ENCODE measurements at regions not wholly inside any gene's neighbourhood (a gene's known extent, or its start where the extent isn't known, plus 50 kb on each side); places are given as distances from the start of the nearest gene placed in this dataset.

DNA sequence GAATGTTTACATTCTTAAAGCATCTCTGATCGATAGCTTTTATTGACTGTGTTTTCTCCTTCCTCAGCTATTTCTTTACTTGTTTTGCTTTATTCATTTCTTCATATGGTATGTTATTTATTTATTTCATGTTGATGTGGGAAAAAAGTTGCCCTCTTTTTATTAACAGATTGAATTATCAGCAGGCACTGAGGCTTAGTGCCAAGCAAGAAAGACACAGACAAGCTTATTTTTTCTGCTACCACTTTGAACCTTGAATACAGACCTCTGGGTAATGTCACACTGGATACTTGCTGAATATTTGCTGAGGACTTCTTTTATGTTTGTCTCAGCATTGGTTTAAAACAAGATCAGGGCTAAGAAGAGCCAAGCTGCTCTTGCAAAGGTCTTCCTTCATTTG, 162.0 kb upstream of the CNTN6 start:
- no peak overlapping the region for H3K4me2 ChIP-seq (ENCODE audit: insufficient read depth, low read length)
- DNase-seq: no peak
- H3K36me3 ChIP-seq (ENCODE audit: insufficient read depth, low read length): no peaks in the 10 kb centered on the region
- no peaks in the 10 kb centered on the region for H4K20me1 ChIP-seq (ENCODE audit: insufficient read depth, low read length)
- TF ChIP-seq EZH2 (IDR thresholded peaks at IDR 0.05; ENCODE audit: borderline replicate concordance, low read depth, low read length, severe bottlenecking) (no peak), CTCF (IDR thresholded peaks at IDR 0.05; ENCODE audit: borderline replicate concordance, extremely low read depth, low read length, poor library complexity, severe bottlenecking) (no peak)
- H3K4me1 ChIP-seq (ENCODE audit: insufficient read depth, low read length): no peaks in the 10 kb centered on the region
- no peak overlapping the region for H2AFZ ChIP-seq (ENCODE audit: low read depth, low read length)
- peaks cover 3% of the 10 kb centered on the region for H3K9me3 ChIP-seq (ENCODE audit: insufficient read depth, low read length, severe bottlenecking)
- H3K27ac ChIP-seq (ENCODE audit: low read length): no peak overlapping the region
- H3K9ac ChIP-seq (ENCODE audit: low read depth, low read length): no peak overlapping the region
- no peak for ATAC-seq (ENCODE audit: insufficient read depth, low read depth)
- H3K27me3 ChIP-seq (ENCODE audit: insufficient read depth, low read length, poor library complexity): no peaks in the 10 kb centered on the region
- no peak overlapping the region for H3K4me3 ChIP-seq (ENCODE audit: low read depth in 1 of 2, low read length in 2 of 2)
- H3K79me2 ChIP-seq (ENCODE audit: insufficient read depth, low read length): no peaks in the 10 kb centered on the region

GRCh38 chr3:933326-933725, 159.5 kb upstream of the CNTN6 start:
- Histone ChIP-seq H4K20me1 (ENCODE audit: insufficient read depth, low read length) (no peaks in the 10 kb centered on the region), H3K9ac (ENCODE audit: low read depth, low read length) (no peak overlapping the region), H2AFZ (ENCODE audit: low read depth, low read length) (no peak overlapping the region), H3K9me3 (ENCODE audit: insufficient read depth, low read length, severe bottlenecking) (peaks cover 3% of the 10 kb centered on the region), H3K4me3 (ENCODE audit: low read depth in 1 of 2, low read length in 2 of 2) (no peak overlapping the region), H3K4me2 (ENCODE audit: insufficient read depth, low read length) (no peak overlapping the region), H3K79me2 (ENCODE audit: insufficient read depth, low read length) (no peaks in the 10 kb centered on the region), H3K4me1 (ENCODE audit: insufficient read depth, low read length) (no peaks in the 10 kb centered on the region), H3K27ac (ENCODE audit: low read length) (no peak overlapping the region), H3K36me3 (ENCODE audit: insufficient read depth, low read length) (no peaks in the 10 kb centered on the region), H3K27me3 (ENCODE audit: insufficient read depth, low read length, poor library complexity) (no peaks in the 10 kb centered on the region)
- no peak for ATAC-seq (ENCODE audit: insufficient read depth, low read depth)
- DNase-seq: no peak
- TF ChIP-seq EZH2 (IDR thresholded peaks at IDR 0.05; ENCODE audit: borderline replicate concordance, low read depth, low read length, severe bottlenecking) (no peak), CTCF (IDR thresholded peaks at IDR 0.05; ENCODE audit: borderline replicate concordance, extremely low read depth, low read length, poor library complexity, severe bottlenecking) (no peak)

- TF ChIP-seq EZH2 (IDR thresholded peaks at IDR 0.05; ENCODE audit: borderline replicate concordance, low read depth, low read length, severe bottlenecking) (no peak), CTCF (IDR thresholded peaks at IDR 0.05; ENCODE audit: borderline replicate concordance, extremely low read depth, low read length, poor library complexity, severe bottlenecking) (no peak)
- ATAC-seq (ENCODE audit: insufficient read depth, low read depth): no peak
Observed at GRCh38 chr3:944786-945185, 148.0 kb upstream of the CNTN6 start.

GRCh38 chr3:945738-946137, 147.1 kb upstream of the CNTN6 start:
- TF ChIP-seq EZH2 (IDR thresholded peaks at IDR 0.05; ENCODE audit: borderline replicate concordance, low read depth, low read length, severe bottlenecking) (no peak), CTCF (IDR thresholded peaks at IDR 0.05; ENCODE audit: borderline replicate concordance, extremely low read depth, low read length, poor library complexity, severe bottlenecking) (no peak)
- no peak for ATAC-seq (ENCODE audit: insufficient read depth, low read depth)

More at GRCh38 chr3:944786-945185, 148.0 kb upstream of the CNTN6 start:
- Histone ChIP-seq H3K9me3 (ENCODE audit: insufficient read depth, low read length, severe bottlenecking) (no peaks in the 10 kb centered on the region), H3K4me1 (ENCODE audit: insufficient read depth, low read length) (no peaks in the 10 kb centered on the region), H3K27me3 (ENCODE audit: insufficient read depth, low read length, poor library complexity) (no peaks in the 10 kb centered on the region), H2AFZ (ENCODE audit: low read depth, low read length) (no peak overlapping the region), H3K4me3 (ENCODE audit: low read depth in 1 of 2, low read length in 2 of 2) (no peak overlapping the region), H3K79me2 (ENCODE audit: insufficient read depth, low read length) (no peaks in the 10 kb centered on the region), H3K27ac (ENCODE audit: low read length) (no peak overlapping the region), H3K4me2 (ENCODE audit: insufficient read depth, low read length) (no peak overlapping the region), H3K36me3 (ENCODE audit: insufficient read depth, low read length) (no peaks in the 10 kb centered on the region), H3K9ac (ENCODE audit: low read depth, low read length) (no peak overlapping the region), H4K20me1 (ENCODE audit: insufficient read depth, low read length) (no peaks in the 10 kb centered on the region)
- DNase-seq: no peak

More at GRCh38 chr3:945738-946137, 147.1 kb upstream of the CNTN6 start:
- H2AFZ ChIP-seq (ENCODE audit: low read depth, low read length): no peak overlapping the region
- no peak overlapping the region for H3K9ac ChIP-seq (ENCODE audit: low read depth, low read length)
- no peak for DNase-seq
- H3K79me2 ChIP-seq (ENCODE audit: insufficient read depth, low read length): no peaks in the 10 kb centered on the region
- H3K36me3 ChIP-seq (ENCODE audit: insufficient read depth, low read length): no peaks in the 10 kb centered on the region
- no peak overlapping the region for H3K27ac ChIP-seq (ENCODE audit: low read length)
- H3K4me3 ChIP-seq (ENCODE audit: low read depth in 1 of 2, low read length in 2 of 2): no peak overlapping the region
- H3K9me3 ChIP-seq (ENCODE audit: insufficient read depth, low read length, severe bottlenecking): no peaks in the 10 kb centered on the region
- no peaks in the 10 kb centered on the region for H3K27me3 ChIP-seq (ENCODE audit: insufficient read depth, low read length, poor library complexity)
- H3K4me1 ChIP-seq (ENCODE audit: insufficient read depth, low read length): no peaks in the 10 kb centered on the region
- no peaks in the 10 kb centered on the region for H4K20me1 ChIP-seq (ENCODE audit: insufficient read depth, low read length)
- no peak overlapping the region for H3K4me2 ChIP-seq (ENCODE audit: insufficient read depth, low read length)
